ENCODE measurements at regions not wholly inside any gene's neighbourhood (a gene's known extent, or its start where the extent isn't known, plus 50 kb on each side); places are given as distances from the start of the nearest gene placed in this dataset.
"Not testable (repeated sequence)": the region's sequence is repeated elsewhere in the genome, so short reads cannot be mapped to it uniquely, and the experiment has no call there.

DNA sequence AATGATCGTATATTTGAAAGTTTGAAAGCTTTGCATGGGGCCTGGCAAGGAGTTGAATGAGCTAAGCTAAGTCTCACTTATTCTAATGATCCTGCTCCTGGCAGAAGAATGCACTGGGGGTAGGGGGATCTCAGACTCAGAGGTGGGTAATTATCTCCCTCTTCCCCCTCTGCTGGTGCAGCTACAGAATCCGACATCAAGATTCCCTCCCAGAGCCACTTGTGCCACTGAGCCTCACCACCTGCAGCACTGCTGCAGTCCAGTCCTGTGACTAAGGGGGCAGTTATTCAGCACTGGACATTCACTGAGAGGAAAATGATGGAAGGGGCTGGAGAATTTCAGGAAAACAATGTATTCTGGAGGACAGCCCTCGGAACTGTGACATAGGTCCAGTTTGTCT lies 205.8 kb downstream of the DEPDC1B start:
- no TSS peak for BruUV-seq (replicated peaks)
- Histone ChIP-seq H3K4me1 (ENCODE audit: insufficient read depth, low read length, poor library complexity, severe bottlenecking) (no peaks in the 10 kb centered on the region), H3K27me3 (replicated peaks; ENCODE audit: insufficient read depth, low read depth, low read length, poor library complexity) (no peaks in the 10 kb centered on the region), H3K4me3 (ENCODE audit: low read depth, low read length, poor library complexity, severe bottlenecking) (no peak overlapping the region), H3K36me3 (ENCODE audit: insufficient read depth, low read length, poor library complexity, severe bottlenecking) (no peaks in the 10 kb centered on the region), H3K27ac (ENCODE audit: low read depth, low read length, poor library complexity, severe bottlenecking) (no peak overlapping the region), H3K9me3 (ENCODE audit: low read depth, low read length, poor library complexity, severe bottlenecking) (no peaks in the 10 kb centered on the region)
- ChIA-PET CTCF (no interaction called here), POLR2A (ENCODE audit: low non-redundant PET) (no interaction called here)
- no peak for DNase-seq (ENCODE audit: low spot score)
- intact Hi-C loops (cut with micrococcal nuclease; ENCODE audit: unreplicated experiment), result no loop called here
- TF ChIP-seq EZH2 (IDR thresholded peaks at IDR 0.05; ENCODE audit: borderline replicate concordance, low read depth, low read length, poor library complexity, severe bottlenecking), result no peak
- TF ChIP-seq, protein P1, sequence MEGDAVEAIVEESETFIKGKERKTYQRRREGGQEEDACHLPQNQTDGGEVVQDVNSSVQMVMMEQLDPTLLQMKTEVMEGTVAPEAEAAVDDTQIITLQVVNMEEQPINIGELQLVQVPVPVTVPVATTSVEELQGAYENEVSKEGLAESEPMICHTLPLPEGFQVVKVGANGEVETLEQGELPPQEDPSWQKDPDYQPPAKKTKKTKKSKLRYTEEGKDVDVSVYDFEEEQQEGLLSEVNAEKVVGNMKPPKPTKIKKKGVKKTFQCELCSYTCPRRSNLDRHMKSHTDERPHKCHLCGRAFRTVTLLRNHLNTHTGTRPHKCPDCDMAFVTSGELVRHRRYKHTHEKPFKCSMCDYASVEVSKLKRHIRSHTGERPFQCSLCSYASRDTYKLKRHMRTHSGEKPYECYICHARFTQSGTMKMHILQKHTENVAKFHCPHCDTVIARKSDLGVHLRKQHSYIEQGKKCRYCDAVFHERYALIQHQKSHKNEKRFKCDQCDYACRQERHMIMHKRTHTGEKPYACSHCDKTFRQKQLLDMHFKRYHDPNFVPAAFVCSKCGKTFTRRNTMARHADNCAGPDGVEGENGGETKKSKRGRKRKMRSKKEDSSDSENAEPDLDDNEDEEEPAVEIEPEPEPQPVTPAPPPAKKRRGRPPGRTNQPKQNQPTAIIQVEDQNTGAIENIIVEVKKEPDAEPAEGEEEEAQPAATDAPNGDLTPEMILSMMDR (conservative IDR thresholded peaks at IDR 0.05; ENCODE audit: low read depth, low read length), result no peak

DNA sequence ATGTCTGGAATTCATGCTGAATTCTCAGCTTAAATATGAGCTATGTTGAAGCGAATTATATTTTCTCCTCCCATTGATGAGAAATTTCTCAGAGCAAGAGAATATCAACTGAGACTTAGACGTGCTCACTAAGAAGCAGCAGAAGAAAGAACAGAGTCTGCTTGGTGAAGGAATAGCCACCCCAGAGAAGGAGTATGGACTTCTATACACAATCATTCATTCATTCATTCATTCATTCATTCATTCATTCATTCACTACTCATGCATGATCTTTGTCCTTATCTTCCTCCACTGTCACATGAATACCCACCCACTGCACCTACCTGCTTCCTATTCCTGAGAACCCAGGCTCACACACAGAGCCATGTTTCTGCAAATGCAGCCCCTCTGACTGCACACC lies 206.6 kb downstream of the DEPDC1B start:
- Histone ChIP-seq H3K27me3 (replicated peaks; ENCODE audit: insufficient read depth, low read depth, low read length, poor library complexity) (no peaks in the 10 kb centered on the region), H3K4me3 (ENCODE audit: low read depth, low read length, poor library complexity, severe bottlenecking) (no peak overlapping the region), H3K9me3 (ENCODE audit: low read depth, low read length, poor library complexity, severe bottlenecking) (no peaks in the 10 kb centered on the region), H3K27ac (ENCODE audit: low read depth, low read length, poor library complexity, severe bottlenecking) (no peak overlapping the region), H3K36me3 (ENCODE audit: insufficient read depth, low read length, poor library complexity, severe bottlenecking) (no peaks in the 10 kb centered on the region), H3K4me1 (ENCODE audit: insufficient read depth, low read length, poor library complexity, severe bottlenecking) (no peaks in the 10 kb centered on the region)
- TF ChIP-seq, protein P1 (conservative IDR thresholded peaks at IDR 0.05; ENCODE audit: low read depth, low read length), result no peak
- no peak for TF ChIP-seq EZH2 (IDR thresholded peaks at IDR 0.05; ENCODE audit: borderline replicate concordance, low read depth, low read length, poor library complexity, severe bottlenecking)
- ChIA-PET POLR2A (ENCODE audit: low non-redundant PET) (no interaction called here), CTCF (no interaction called here)
- intact Hi-C loops (cut with micrococcal nuclease; ENCODE audit: unreplicated experiment), result no loop called here
- DNase-seq (ENCODE audit: low spot score), result no peak
- no TSS peak for BruUV-seq (replicated peaks)

- H3K27ac ChIP-seq (ENCODE audit: low read depth, low read length, poor library complexity, severe bottlenecking), result no peak overlapping the region
- DNase-seq (ENCODE audit: low spot score), result no peak
- no TSS peak for BruUV-seq (replicated peaks)
- H3K4me3 ChIP-seq (ENCODE audit: low read depth, low read length, poor library complexity, severe bottlenecking), result no peak overlapping the region
- no peaks in the 10 kb centered on the region for H3K36me3 ChIP-seq (ENCODE audit: insufficient read depth, low read length, poor library complexity, severe bottlenecking)
- CTCF ChIA-PET, result no interaction called here
- no peaks in the 10 kb centered on the region for H3K9me3 ChIP-seq (ENCODE audit: low read depth, low read length, poor library complexity, severe bottlenecking)
- no peaks in the 10 kb centered on the region for H3K4me1 ChIP-seq (ENCODE audit: insufficient read depth, low read length, poor library complexity, severe bottlenecking)
- POLR2A ChIA-PET (ENCODE audit: low non-redundant PET), result no interaction called here
- no peaks in the 10 kb centered on the region for H3K27me3 ChIP-seq (replicated peaks; ENCODE audit: insufficient read depth, low read depth, low read length, poor library complexity)
- no peak for TF ChIP-seq EZH2 (IDR thresholded peaks at IDR 0.05; ENCODE audit: borderline replicate concordance, low read depth, low read length, poor library complexity, severe bottlenecking)
- TF ChIP-seq, protein P1 (conservative IDR thresholded peaks at IDR 0.05; ENCODE audit: low read depth, low read length), result no peak
- intact Hi-C loops (cut with micrococcal nuclease; ENCODE audit: unreplicated experiment), result no loop called here
Observed at GRCh38 chr5:60492958-60493357, 207.0 kb downstream of the DEPDC1B start.

- BruUV-seq (replicated peaks); H3K4me1 ChIP-seq (ENCODE audit: insufficient read depth, low read length, poor library complexity, severe bottlenecking); H3K9me3 ChIP-seq (ENCODE audit: low read depth, low read length, poor library complexity, severe bottlenecking); POLR2A ChIA-PET (ENCODE audit: low non-redundant PET); CTCF ChIA-PET; H3K4me3 ChIP-seq (ENCODE audit: low read depth, low read length, poor library complexity, severe bottlenecking); H3K36me3 ChIP-seq (ENCODE audit: insufficient read depth, low read length, poor library complexity, severe bottlenecking); H3K27ac ChIP-seq (ENCODE audit: low read depth, low read length, poor library complexity, severe bottlenecking); H3K27me3 ChIP-seq (replicated peaks; ENCODE audit: insufficient read depth, low read depth, low read length, poor library complexity); intact Hi-C loops (cut with micrococcal nuclease; ENCODE audit: unreplicated experiment); DNase-seq (ENCODE audit: low spot score): not testable (repeated sequence)
Observed at GRCh38 chr5:60492358-60492757, 207.6 kb downstream of the DEPDC1B start.

All from A673 (cell line).